Esophagus muscularis mucosa (tissue), 4 donors: ENCODE measurements at regions not wholly inside any gene's neighbourhood (a gene's known extent, or its start where the extent isn't known, plus 50 kb on each side); places are given as distances from the start of the nearest gene placed in this dataset.

Source experiments
- DNase-seq: peaks from one replicate; pipeline ENCODE4 v3.0.0-alpha.2; 2017; ENCODE audit errors: extremely low spot score
- H3K27ac ChIP-seq, 4 donors: fragments of 200-600 bp; sonication (generic); replicated peaks in 1 of 4; 1 replicate in 3 of 4; 2 replicates in 1 of 4; pipeline ENCODE4 v1.5.1; 2016 to 2019; ENCODE audit warnings: mild to moderate bottlenecking in 1 of 4
- H3K27me3 ChIP-seq, 4 donors: fragments of 200-600 bp; sonication (generic); one replicate each; pipeline versions ENCODE4 v1.5.1 to v1.6.0; 2016 to 2019
- H3K36me3 ChIP-seq, 4 donors: fragments of 200-600 bp; sonication (generic); one replicate each; pipeline ENCODE4 v1.5.1; 2016 to 2019
- H3K4me1 ChIP-seq, 4 donors: fragments of 200-600 bp; sonication (generic); one replicate each; pipeline ENCODE4 v1.5.1; 2016 to 2019
- H3K4me3 ChIP-seq, 4 donors: fragments of 200-600 bp; sonication (generic); 1 replicate in 2 of 4; 2 replicates in 2 of 4; pipeline ENCODE4 v1.5.1; 2016 to 2019; ENCODE audit warnings: mild to moderate bottlenecking in 4 of 4, moderate library complexity in 1 of 4
- H3K9me3 ChIP-seq, 4 donors: fragments of 200-600 bp; sonication (generic); 1 replicate in 3 of 4; 2 replicates in 1 of 4; pipeline ENCODE4 v1.5.1; 2016 to 2019
- EP300 ChIP-seq: sonication (generic); formaldehyde crosslinking; IDR thresholded peaks from one replicate; pipeline ENCODE4 v1.6.1; 2017; ENCODE audit warnings: antibody characterized with exemption
- POLR2A ChIP-seq: fragments of 450-650 bp; IDR thresholded peaks from one replicate; pipeline ENCODE4 v1.6.1; 2017; ENCODE audit warnings: antibody characterized with exemption, moderate library complexity, mild to moderate bottlenecking, low read depth
- POLR2AphosphoS5 ChIP-seq, 2 donors: sonication (generic); formaldehyde crosslinking; IDR thresholded peaks; one replicate each; pipeline ENCODE4 v1.6.1; 2017; ENCODE audit warnings: antibody characterized with exemption in 2 of 2
- WGBS: methylation state at CpG from one replicate; pipeline ENCODE4 v1.1.5; 2018; 5-methylcytosine and 5-hydroxymethylcytosine counted together
- intact Hi-C: fragments of 100-400 bp; cut with DNase I; formaldehyde crosslinking; loops from one replicate; pipeline ENCODE4 v1.15.1; 2023
- TF ChIP-seq, protein P1 (sequence below), 3 experiments: fragments of 200-600 bp in 2 of 3; fragments of 450-650 bp in 1 of 3; sonication (generic) in 2 of 3; IDR thresholded peaks; one replicate each; pipeline ENCODE4 v1.5.1; 2017 to 2019; ENCODE audit warnings: antibody characterized with exemption in 3 of 3, mild to moderate bottlenecking in 2 of 3, moderate library complexity in 1 of 3

GRCh38 chr15:95432878-95433405, 897.6 kb upstream of the NR2F2 start:
- H3K27ac ChIP-seq = peak overlapping the region; percentile 18 to 45 (median 32)
- no peaks in the 10 kb centered on the region for H3K36me3 ChIP-seq
- no peak for TF ChIP-seq POLR2AphosphoS5 (IDR thresholded peaks at IDR 0.05)
- TF ChIP-seq EP300 = no peak
- TF ChIP-seq, protein P1, sequence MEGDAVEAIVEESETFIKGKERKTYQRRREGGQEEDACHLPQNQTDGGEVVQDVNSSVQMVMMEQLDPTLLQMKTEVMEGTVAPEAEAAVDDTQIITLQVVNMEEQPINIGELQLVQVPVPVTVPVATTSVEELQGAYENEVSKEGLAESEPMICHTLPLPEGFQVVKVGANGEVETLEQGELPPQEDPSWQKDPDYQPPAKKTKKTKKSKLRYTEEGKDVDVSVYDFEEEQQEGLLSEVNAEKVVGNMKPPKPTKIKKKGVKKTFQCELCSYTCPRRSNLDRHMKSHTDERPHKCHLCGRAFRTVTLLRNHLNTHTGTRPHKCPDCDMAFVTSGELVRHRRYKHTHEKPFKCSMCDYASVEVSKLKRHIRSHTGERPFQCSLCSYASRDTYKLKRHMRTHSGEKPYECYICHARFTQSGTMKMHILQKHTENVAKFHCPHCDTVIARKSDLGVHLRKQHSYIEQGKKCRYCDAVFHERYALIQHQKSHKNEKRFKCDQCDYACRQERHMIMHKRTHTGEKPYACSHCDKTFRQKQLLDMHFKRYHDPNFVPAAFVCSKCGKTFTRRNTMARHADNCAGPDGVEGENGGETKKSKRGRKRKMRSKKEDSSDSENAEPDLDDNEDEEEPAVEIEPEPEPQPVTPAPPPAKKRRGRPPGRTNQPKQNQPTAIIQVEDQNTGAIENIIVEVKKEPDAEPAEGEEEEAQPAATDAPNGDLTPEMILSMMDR (IDR thresholded peaks at IDR 0.05) = no peak
- TF ChIP-seq POLR2A = no peak
- 39% methylated on average over 2 of the region's 2 CpGs for WGBS
- peaks cover 3 to 34% (median 13%) of the 10 kb centered on the region in 4 donors for H3K4me1 ChIP-seq
- H3K4me3 ChIP-seq = no peak overlapping the region
- no peaks in the 10 kb centered on the region for H3K9me3 ChIP-seq
- H3K27me3 ChIP-seq = no peaks in the 10 kb centered on the region
- DNase-seq = no peak
- intact Hi-C loops = loop anchor here (10.0 kb wide), 2 partner anchors 168 to 892 kb away; no protein-coding TSS in a partner anchor

GRCh38 chr15:95439922-95440376, 890.6 kb upstream of the NR2F2 start:
- intact Hi-C loops = loop anchor here (10.0 kb wide), 2 partner anchors 175 to 885 kb away; no protein-coding TSS in a partner anchor
- no peaks in the 10 kb centered on the region for H3K36me3 ChIP-seq
- DNase-seq = no peak
- peak overlapping the region in 3 of 4 donors; percentile 4 to 41 (median 5) for H3K27ac ChIP-seq
- H3K4me1 ChIP-seq = peaks cover 0 to 24% (median 9%) of the 10 kb centered on the region in 4 donors
- no peak for TF ChIP-seq EP300
- TF ChIP-seq POLR2A = no peak
- TF ChIP-seq POLR2AphosphoS5 (IDR thresholded peaks at IDR 0.05) = no peak
- TF ChIP-seq, protein P1 (IDR thresholded peaks at IDR 0.05) = no peak
- 41% methylated on average over 3 of the region's 3 CpGs for WGBS
- no peaks in the 10 kb centered on the region for H3K27me3 ChIP-seq
- no peak overlapping the region for H3K4me3 ChIP-seq
- H3K9me3 ChIP-seq = no peaks in the 10 kb centered on the region

DNA sequence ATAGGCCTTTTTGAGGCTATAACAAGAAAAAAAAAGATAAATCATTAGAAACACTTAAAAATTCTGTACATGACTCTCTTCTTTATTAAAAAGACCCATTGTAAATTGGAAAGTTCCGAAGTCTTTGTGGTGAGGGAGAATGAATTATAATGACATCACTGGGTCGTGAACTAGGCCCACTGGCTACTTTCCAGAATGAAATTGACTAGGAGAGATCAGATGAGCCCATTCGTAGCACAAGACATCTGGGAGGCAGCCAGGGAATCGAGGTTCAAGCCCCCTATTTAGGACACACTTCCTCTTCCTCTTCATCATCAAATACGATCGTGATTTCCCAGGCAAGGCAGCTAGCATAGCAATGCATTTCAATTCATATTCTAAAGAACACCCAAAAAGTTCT, 889.8 kb upstream of the NR2F2 start:
- Histone ChIP-seq H3K9me3 (no peaks in the 10 kb centered on the region), H3K4me1 (peaks cover 0 to 24% (median 9%) of the 10 kb centered on the region in 4 donors)
- no peak for DNase-seq

DNA sequence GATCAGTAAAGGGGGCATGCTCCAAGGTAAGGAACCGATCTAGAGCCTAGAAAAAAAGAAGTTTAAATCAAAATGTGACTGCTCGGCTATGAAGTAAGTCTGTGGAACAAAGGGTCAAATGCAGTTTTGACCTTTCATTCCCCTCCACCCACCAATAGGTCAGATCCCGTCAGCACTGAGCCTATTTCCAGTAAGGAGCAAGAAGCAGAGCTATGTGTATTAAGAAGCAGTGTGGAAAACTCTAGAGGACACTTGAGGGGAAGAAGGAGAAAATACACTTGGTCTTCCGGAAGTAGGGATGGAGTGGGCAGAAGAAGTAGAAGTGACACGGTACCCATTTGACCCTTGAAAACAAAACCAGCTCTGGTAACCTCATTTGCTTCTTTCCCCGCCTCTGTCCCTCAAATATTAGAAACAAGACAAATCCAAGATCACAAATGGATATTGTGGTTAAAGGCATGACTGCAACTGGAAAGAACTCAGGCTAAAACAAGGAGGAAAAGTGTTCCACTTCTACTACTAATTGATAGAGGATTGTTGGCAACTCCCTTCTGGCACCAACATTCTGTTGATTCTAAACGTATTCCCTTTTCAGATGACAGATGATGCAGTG, 888.3 kb upstream of the NR2F2 start:
- WGBS = 80% methylated on average over 7 of the region's 7 CpGs
- Histone ChIP-seq H3K27ac (peak overlapping the region in 3 of 4 donors; percentile 11 to 67 (median 12)), H3K9me3 (no peaks in the 10 kb centered on the region), H3K27me3 (no peaks in the 10 kb centered on the region), H3K36me3 (no peaks in the 10 kb centered on the region), H3K4me1 (peaks cover 0 to 24% (median 10%) of the 10 kb centered on the region in 4 donors), H3K4me3 (no peak overlapping the region)
- intact Hi-C loops = no loop called here
- peak; percentile 14 to 17 for TF ChIP-seq POLR2AphosphoS5 (IDR thresholded peaks at IDR 0.05)
- TF ChIP-seq EP300 = peak; percentile 32
- TF ChIP-seq POLR2A = no peak
- TF ChIP-seq, protein P1 (IDR thresholded peaks at IDR 0.05) = no peak
- no peak for DNase-seq

More for the DNA sequence above, 889.8 kb upstream of the NR2F2 start:
- Histone ChIP-seq H3K36me3 (no peaks in the 10 kb centered on the region), H3K27ac (peak overlapping the region in 3 of 4 donors; percentile 4 to 41 (median 5)), H3K4me3 (no peak overlapping the region), H3K27me3 (no peaks in the 10 kb centered on the region)
- TF ChIP-seq POLR2A (no peak), POLR2AphosphoS5 (IDR thresholded peaks at IDR 0.05) (no peak), EP300 (no peak)
- TF ChIP-seq, protein P1 (IDR thresholded peaks at IDR 0.05) = no peak
- intact Hi-C loops = no loop called here
- WGBS = 43% methylated on average over 6 of the region's 6 CpGs
